NCI-H128 (cell line): ENCODE measurements at regions not wholly inside any gene's neighbourhood (a gene's known extent, or its start where the extent isn't known, plus 50 kb on each side); places are given as distances from the start of the nearest gene placed in this dataset.

Source experiments
- DNase-seq: peaks from one replicate; lab custom pipeline; 2025; ENCODE audit not compliant: unreplicated experiment; lab: John Stamatoyannopoulos, UW

DNA sequence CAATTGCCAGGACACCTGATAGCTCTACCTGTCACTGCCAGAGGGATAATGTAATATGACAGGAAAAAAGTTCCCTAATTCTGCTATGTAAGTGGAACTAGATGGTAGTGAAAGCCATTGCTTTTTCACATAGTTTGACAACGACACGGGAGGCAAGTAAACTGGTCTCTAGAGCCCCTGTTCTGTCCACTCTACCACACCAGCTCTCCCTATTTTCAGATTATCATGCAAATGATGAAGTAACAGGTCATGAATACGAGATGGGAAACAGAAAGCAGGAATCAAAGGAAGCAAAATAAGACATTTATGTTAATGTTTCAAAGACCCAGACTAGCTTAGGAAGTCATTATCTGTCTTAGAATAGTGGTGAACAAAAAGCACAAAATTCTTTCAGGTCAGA lies 56.2 kb downstream of the TAF11L14 start:
- no peak for DNase-seq

DNA sequence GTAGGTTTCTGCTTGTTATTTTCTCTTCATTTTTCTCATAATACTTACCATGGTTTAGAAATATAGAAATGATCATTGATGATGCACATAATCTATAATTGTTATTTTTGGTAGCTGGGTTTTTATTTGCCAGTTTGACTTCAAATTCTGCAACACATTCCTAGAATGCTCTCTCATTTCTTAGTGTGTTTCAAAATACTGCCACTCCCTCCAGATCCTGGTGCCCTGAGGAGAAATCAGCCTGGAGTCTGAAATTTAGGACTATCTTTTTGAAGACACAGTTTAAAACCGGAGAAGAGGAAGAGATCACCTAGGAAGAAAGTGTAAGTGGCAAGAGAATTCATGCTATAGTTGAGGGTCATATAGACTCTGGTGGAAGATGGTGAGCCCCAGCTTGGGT lies 57.5 kb downstream of the TAF11L14 start:
- no peak for DNase-seq

GRCh38 chr5:17694371-17694770 lies 60.1 kb downstream of the TAF11L14 start:
- no peak for DNase-seq

GRCh38 chr5:17694914-17695313 lies 60.7 kb downstream of the TAF11L14 start:
- no peak for DNase-seq

DNA sequence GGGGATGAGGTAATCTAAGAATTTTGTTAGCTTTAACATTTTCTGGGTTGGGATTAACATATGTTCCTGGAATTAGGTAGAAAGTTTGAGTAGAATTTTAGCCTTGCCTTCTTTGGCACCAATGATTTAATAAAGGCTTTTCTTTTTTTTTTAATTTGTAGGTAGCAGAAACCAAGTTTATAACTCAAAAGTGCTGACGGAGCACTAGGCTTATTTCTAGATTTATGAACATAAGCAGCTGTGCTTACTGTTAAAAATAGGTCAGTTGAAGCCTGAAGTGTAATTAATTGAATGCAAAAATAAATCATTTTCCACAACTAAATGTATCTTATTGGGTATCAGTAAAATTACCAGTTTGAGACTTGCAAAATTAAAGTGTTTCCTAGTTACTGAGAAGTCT lies 62.4 kb downstream of the TAF11L14 start:
- DNase-seq: no peak

- DNase-seq: no peak
These were observed 63.4 kb downstream of the TAF11L14 start for GRCh38 chr5:17697671-17698070.

GRCh38 chr5:17709011-17709710 lies 74.9 kb downstream of the TAF11L14 start:
- no peak for DNase-seq

GRCh38 chr5:17713301-17713700 lies 79.0 kb downstream of the TAF11L14 start:
- DNase-seq: no peak

- no peak for DNase-seq
These were observed 79.9 kb downstream of the TAF11L14 start for GRCh38 chr5:17714186-17714585.

GRCh38 chr5:17719592-17719991 lies 85.3 kb downstream of the TAF11L14 start:
- no peak for DNase-seq

DNA sequence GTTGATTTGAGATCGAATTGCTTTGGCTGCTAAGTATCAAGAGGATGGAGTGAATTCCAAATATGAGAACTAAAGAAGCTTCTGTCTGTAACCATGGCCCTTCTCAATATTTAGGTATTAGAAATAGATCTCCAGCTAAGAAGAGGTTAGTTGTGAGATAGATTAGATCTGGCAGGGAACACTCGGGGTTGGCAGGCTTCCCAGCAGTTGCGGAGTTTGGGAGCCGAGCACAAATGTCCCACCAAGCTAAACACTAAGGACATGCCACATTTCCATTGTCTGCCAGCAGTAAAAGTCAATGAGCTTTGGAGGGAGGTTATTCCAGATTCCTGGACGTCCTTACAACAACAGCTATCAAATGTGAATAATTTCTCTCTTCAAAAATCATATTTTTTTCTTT lies 85.8 kb downstream of the TAF11L14 start:
- no peak for DNase-seq

DNA sequence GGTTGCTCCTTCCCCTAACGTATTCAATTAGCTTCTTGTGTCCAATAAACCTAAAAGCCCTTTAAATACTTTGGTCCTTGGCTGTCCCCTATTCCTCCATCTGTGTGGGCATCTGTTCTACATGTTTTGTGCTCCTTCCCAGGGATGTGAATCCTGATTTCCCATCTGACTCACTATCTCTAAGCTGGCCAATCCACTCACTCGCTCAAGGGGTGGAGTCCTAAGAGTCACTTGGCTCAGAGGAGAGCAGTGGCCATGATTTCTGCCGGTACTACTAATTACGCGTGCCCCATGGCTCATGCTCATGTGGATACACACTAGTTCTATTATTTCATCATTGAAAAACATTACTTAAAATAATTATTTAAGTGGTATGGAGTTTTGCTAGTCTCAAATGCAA lies 89.6 kb downstream of the TAF11L14 start:
- DNase-seq: no peak

DNA sequence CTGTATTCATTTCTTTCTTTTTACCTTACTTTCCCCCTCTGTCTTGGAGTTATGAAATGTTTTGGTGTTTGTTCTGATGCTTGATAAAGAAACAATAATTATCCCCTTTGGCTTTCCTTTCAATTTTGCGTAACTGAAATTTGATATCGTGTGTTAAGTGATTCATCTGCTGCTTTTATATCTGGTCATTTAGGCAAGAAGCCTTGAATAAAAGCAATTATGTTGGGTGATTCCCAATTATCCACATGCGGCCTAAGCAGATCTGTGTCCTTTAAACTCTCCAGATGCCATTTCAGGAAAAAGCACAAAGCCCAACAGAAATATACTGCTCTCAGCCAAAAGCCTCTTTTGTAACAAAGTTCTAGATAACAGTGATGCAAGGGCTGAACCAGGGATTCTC lies 92.8 kb downstream of the TAF11L14 start:
- DNase-seq: no peak

DNA sequence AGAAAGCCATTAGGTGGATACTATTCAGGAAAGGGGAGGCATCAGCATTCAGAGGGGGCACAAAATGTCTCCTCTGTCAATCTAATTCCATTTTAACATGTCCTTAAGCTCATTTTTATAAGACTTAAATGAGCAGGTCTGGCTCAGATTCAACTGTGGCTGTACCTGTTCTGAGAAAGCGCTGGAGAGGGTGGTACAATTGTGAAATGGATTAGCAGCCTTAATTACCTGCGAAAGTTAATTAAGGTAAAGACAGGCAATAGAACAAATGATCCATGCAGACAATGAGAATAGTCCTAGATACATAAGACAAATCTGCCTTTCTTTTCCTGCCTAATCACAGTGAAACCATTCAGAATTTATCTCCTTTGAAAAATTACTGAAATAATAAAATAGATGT lies 96.2 kb downstream of the TAF11L14 start:
- no peak for DNase-seq

DNA sequence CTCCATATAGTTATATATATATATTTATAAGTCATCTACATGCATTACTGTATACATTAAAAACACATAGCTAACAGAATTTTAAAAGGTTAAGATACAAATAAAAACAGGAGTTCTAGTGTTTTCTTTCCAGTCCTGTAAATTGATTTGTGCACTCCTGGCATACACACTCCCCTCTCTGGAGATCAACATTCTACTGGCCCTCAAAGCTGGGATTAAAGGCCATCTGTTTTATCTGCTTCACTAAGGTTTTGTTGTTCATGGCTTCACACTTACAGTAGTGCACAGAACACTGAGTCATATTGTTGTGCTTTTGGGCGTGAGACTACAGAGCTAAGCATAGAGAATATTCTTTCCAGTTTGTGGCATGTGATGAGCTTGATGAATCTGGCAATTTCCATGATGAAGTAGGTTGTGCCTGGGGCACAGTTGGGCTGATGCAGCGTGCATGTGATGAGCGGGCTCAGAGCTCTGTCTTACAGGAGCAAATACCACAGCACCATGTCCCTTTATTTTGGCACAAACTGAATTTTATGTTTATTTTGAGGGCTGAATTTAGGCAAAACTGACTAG lies 98.2 kb downstream of the TAF11L14 start:
- DNase-seq: no peak

- DNase-seq: no peak
These were observed 99.8 kb downstream of the TAF11L14 start for GRCh38 chr5:17734011-17734410.

DNA sequence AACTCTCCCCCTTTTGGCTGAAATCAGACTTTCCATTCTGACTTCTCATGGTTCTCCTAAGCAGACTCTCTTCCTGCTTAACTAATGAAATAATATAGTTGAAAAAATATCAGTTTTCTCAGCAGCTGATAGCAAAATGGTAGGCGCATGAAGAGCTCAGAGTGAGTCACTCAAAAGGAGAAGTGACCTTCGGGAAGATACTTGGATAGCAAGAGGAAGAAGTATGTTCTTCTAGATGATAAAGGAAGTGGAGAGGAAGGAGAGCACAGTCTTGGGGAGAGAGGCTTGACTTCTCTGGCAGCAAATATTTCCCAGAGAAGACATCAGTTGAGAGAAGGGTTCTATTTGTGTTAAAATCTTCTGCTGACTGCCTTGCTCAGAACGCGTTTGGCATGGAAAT lies 101.5 kb downstream of the TAF11L14 start:
- no peak for DNase-seq

DNA sequence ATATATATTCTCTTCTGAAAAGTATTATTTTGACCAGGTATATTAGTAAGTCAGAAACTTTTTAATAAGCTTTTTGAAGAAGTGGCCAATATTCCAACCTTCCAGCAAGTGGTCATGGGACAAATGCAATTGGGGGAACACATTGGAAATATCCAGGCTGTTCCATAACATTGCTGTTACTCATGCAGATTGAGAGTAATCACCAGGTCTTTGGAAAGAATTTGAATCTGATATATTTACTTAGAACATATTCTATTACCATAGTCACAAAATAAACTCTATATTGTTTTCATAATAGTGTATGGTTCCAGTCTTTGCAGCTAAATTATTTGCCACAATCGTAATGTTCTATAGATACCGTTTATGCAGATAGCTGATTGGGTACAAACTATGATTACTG lies 102.8 kb downstream of the TAF11L14 start:
- DNase-seq: no peak

DNA sequence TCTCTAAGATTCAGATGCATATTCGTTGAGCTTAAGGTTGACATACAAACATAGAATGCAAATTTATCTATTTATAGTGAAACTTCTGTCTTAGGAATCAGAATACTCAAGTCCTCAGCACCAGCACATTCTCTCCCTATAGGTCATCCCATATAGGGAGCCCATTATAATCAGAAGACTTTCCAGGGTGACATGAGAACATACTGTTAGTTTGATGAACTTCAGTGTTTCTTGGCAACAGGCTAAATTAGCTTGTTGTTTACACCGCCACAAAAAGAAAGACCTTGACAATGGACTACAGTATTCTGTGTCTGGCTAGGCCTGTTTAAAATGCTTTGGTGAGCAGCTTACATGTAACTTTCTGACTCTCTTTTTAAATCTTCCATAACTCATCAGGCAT lies 104.2 kb downstream of the TAF11L14 start:
- no peak for DNase-seq

DNA sequence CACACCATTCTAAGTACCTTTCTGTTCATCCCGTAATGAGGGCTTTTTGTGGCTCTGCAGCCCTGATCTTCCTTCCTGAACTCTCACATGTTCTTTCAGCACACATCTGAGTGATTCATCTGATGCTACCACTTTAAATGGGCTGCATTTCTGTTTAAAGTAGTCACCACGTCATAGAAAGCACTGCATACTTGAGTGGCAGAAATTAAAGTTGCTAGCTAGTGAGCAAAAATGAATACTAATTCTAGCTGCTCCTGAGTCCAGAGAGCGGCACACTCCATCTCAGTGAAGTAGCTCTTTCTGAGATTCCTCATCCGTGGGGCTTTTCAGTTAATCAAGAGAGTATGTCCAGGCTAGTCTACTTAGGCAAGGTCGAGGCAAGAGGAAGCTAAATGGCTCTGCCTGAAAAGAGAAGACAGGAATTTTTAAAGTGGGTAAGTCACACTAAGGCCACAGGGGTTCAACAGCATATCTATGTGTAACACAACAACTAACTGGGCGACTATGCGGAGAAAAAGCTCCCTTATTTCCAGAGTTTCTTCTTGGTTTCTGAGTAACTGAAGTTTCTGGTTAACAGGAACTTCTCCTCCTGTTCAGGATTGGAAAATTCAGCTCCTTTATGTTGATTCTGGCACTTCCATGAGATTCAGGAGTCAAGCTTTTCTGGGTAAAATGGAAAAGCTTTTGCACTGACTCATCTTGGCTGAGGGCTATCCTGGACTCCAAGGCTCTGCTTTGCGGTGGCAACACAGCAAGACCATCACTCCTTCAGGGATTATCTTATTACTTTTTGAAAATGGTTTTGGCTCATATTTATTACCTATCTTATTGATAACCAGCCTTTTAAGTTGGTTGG lies 109.5 kb downstream of the TAF11L14 start:
- no peak for DNase-seq

DNA sequence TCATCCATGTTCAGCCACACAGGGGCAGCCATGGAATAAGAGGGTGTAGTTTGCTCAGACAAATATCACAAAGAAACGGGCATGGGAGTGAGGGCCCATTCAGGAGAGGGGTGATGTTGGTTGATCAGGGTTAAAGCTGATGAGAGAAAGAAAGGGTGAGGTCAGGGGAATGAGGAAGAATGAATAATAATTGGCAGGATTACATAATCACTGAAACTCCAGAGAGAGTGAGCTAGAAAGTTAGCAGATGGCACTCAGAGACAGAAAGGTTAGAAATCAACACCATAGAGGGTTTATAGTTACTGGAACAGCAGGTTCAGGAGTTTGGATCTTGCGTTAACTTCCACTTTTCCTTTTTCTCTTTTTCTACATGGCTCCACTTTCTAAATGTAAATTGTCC lies 113.9 kb downstream of the TAF11L14 start:
- no peak for DNase-seq

DNA sequence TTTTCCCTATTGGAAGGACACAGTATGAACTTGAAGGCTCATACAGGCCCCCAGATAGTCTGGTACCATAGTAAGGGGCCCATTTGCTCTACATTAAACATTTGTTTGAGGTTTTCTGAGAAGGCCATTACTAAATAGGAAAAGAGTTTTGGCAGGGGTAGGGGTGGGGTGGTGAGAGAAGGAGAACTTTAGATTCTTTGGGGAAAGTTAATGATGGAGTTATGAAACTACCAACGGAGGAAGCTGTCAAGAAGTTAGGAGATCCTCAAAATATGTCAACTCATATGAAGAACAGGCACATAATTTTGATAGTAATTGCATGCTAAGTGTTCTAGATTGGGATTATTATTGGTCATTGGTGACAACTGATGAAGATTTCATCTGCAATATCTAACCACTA lies 114.7 kb downstream of the TAF11L14 start:
- no peak for DNase-seq
